ENCODE measurements at regions not wholly inside any gene's neighbourhood (a gene's known extent, or its start where the extent isn't known, plus 50 kb on each side); places are given as distances from the start of the nearest gene placed in this dataset.
"Not testable (repeated sequence)": the region's sequence is repeated elsewhere in the genome, so short reads cannot be mapped to it uniquely, and the experiment has no call there.

DNA sequence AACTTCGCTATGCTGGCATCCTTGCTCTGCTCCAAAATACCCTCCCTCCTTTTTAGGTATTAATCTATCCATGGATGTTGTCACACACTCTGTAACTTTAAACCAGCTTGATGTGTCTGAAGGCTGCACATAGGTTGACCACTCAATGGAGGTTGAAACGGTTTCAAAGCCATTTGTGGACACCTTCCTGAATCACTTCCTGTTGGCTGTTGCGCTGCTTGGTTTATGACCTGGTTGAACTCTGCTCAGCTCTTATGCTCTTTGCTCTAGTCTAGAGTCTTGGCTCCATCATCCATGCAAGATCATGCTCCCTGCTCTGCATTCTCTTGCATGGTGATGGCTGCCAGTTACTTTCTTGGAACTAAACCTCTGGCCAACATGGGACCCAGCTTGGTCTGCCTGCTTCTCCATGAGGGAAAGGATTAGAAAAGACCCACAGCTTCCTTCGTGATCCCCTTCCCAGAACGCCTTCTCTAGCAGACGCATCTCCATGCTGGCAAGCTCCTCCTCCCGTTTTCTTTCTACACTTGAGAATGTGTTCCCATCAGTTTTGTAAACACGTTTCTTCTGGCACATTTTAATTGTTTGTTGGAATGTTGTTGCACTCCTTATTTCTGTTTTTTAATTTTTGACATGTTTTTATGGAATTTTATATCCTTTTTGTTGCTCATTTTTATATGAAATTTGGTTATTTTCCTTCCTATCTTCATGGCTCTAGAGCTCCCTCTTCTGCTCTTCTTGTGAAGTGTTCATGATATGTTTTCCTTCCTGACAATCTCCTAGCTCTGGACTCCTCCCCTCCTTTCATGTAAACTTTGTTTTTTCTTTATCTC is 149.8 kb downstream of the XPNPEP1 start:
- TF ChIP-seq, protein P1, sequence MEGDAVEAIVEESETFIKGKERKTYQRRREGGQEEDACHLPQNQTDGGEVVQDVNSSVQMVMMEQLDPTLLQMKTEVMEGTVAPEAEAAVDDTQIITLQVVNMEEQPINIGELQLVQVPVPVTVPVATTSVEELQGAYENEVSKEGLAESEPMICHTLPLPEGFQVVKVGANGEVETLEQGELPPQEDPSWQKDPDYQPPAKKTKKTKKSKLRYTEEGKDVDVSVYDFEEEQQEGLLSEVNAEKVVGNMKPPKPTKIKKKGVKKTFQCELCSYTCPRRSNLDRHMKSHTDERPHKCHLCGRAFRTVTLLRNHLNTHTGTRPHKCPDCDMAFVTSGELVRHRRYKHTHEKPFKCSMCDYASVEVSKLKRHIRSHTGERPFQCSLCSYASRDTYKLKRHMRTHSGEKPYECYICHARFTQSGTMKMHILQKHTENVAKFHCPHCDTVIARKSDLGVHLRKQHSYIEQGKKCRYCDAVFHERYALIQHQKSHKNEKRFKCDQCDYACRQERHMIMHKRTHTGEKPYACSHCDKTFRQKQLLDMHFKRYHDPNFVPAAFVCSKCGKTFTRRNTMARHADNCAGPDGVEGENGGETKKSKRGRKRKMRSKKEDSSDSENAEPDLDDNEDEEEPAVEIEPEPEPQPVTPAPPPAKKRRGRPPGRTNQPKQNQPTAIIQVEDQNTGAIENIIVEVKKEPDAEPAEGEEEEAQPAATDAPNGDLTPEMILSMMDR (IDR thresholded peaks at IDR 0.05; ENCODE audit: insufficient read depth, low read depth, low read length), result peak; percentile 63
- no peak overlapping the region for H3K4me3 ChIP-seq (ENCODE audit: low read depth, low read length)
- peak; percentile 60 for DNase-seq (ENCODE audit: low read depth)

DNA sequence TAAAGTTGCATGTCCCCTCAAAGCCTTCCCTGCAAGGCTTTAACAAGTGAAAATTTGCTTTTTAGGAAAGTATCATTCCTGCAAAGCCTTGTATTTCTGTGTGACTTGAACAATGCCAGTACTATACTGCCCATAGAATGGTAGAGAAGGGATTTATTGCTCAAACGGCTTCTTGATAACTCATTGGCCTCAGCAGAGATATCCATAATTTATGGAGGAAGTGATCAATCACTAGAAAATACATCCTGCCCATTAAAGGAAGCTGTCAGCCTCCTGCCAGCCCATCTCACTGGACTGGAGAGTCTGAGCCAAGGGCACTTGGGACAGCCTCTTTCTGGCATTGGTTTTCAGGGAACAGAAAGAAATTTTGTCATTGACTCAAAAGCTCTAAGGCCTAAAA is 152.6 kb downstream of the XPNPEP1 start:
- no peak for DNase-seq (ENCODE audit: low read depth)
- H3K4me3 ChIP-seq (ENCODE audit: low read depth, low read length), result no peak overlapping the region
- TF ChIP-seq, protein P1 (IDR thresholded peaks at IDR 0.05; ENCODE audit: insufficient read depth, low read depth, low read length), result no peak

DNA sequence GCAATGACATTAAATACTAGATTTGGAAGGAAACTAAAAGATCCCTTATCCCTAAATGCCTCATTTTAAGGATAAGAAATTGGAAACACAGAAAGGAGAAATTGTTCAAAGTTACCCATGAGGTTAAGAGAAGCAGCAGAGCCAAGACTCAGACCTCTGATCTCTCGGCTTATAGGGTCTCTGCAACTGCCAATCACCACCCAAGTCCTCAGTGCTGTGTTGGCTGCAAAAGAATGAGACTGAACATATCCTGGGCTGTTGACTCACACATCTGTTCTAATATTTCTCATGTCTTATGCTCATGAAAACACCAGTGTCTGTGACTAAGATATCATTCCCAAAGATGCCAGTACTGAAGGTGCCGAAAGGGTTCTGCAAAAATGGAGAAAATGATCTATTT is 153.3 kb downstream of the XPNPEP1 start:
- H3K4me3 ChIP-seq (ENCODE audit: low read depth, low read length), result no peak overlapping the region
- TF ChIP-seq, protein P1 (IDR thresholded peaks at IDR 0.05; ENCODE audit: insufficient read depth, low read depth, low read length), result no peak
- DNase-seq (ENCODE audit: low read depth), result no peak

DNA sequence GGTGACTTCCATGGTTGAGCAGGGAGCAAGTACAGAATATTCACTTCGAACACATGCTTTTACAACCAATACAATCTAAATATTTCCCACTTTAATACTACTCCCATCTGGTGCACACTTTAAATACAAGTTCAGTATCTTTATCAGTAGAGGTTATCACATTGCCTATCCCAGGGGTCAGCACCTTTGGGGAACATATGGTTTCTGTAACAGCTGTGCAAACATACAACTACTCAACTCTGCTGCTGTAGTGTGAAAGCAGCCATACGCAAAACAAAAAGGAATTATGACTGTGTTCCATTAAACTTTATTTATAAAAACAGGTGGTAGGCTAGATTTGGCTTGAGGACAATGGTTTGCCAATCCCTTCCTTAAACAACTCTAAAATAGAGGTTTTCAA is 157.5 kb downstream of the XPNPEP1 start:
- H3K4me3 ChIP-seq (ENCODE audit: low read depth, low read length), result no peak overlapping the region
- TF ChIP-seq, protein P1 (IDR thresholded peaks at IDR 0.05; ENCODE audit: insufficient read depth, low read depth, low read length), result no peak
- DNase-seq (ENCODE audit: low read depth), result no peak

DNA sequence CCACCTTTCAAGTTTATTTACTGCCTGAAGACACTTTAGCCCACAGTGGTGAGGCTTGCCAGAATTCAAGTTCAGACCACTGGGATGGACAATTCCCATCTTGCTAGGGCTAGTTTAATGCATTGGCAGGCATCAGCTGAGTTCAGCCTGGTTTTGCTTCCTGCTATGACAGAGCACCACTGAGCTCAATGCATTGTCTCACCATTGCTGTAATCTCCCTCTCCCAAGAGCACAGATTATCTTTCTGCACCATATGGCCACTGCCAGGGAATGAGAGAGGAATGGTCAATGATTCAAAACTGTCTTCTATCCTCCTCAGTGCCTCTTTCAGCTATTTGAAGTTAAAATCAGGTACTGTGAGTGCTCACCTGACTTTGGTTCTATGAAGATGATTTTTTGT is 160.8 kb downstream of the XPNPEP1 start:
- no peak overlapping the region for H3K4me3 ChIP-seq (ENCODE audit: low read depth, low read length)
- DNase-seq (ENCODE audit: low read depth), result no peak
- TF ChIP-seq, protein P1 (IDR thresholded peaks at IDR 0.05; ENCODE audit: insufficient read depth, low read depth, low read length), result no peak

DNA sequence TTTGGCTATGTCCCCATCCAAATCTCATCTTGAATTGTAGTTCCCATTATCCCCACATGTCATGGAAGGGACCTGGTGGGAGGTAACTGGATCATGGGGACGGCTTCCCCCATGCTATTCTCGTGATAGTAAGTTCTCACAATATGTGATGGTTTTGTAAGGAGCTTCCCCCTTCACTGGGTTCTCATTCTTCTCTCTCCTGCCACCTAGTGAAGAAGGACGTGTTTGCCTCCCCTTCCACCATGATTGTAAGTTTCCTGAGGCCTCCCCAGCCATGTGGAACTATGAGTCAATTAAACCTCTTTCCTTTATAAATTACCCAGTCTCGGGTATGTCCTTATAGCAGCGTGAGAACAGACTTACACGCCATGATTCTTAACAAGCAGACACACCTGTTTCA is 165.6 kb downstream of the XPNPEP1 start:
- DNase-seq (ENCODE audit: low read depth); H3K4me3 ChIP-seq (ENCODE audit: low read depth, low read length): not testable (repeated sequence)
- TF ChIP-seq, protein P1 (IDR thresholded peaks at IDR 0.05; ENCODE audit: insufficient read depth, low read depth, low read length), result peak; percentile 34

DNA sequence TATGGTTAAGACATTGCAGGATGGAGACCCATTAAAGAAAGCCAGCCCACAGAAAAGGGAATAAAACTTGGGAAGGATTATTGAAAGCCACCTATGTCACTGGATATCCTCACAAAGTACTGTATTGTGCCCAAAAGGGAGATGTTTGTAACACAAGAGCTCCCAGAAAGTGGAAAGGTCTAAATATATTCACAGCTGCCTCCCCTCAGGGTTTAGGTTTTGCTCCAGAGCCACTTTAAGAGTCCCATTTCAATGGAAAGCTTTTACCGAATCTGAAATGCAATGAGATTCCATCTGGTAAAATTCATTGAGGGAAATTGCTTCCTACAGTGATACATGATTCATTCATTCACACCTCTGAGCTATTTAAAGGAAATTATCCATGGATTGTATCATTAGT is 176.4 kb downstream of the XPNPEP1 start:
- TF ChIP-seq, protein P1 (IDR thresholded peaks at IDR 0.05; ENCODE audit: insufficient read depth, low read depth, low read length), result no peak
- no peak overlapping the region for H3K4me3 ChIP-seq (ENCODE audit: low read depth, low read length)
- no peak for DNase-seq (ENCODE audit: low read depth)

Data from fibroblast of villous mesenchyme (primary cell).